HepG2 (cell line): ENCODE measurements at regions not wholly inside any gene's neighbourhood (a gene's known extent, or its start where the extent isn't known, plus 50 kb on each side); places are given as distances from the start of the nearest gene placed in this dataset.

Experiments used
- ATAC-seq: fragments of 200-7000 bp; cut with Tn5 transposase; 3 replicates; pipeline ENCODE4 v1.9.1; 2020; ENCODE audit warnings: mild to moderate bottlenecking, moderate library complexity
- BruUV-seq: library from RNA; stranded (reverse); fragments of 400-500 nt; replicated peaks from 2 replicates; lab custom pipeline; 2021; lab: Mats Ljungman, UMichigan
- CTCF ChIA-PET: fragments of 300-600 bp; formaldehyde crosslinking; extraction: SDS; loops from one replicate; lab custom pipeline; 2021; ENCODE audit warnings: low total read pairs, inconsistent platforms, low intra/inter-chr PET ratio; lab: Yijun Ruan, JAX
- POLR2A ChIA-PET: fragments of 350-600 bp; sonication (Branson Sonifier 250); formaldehyde crosslinking; loops from one replicate; lab custom pipeline; 2020; ENCODE audit warnings: antibody characterized with exemption, inconsistent platforms; lab: Yijun Ruan, JAX
- DNase-seq: peaks from one replicate; pipeline ENCODE4 v3.0.0-alpha.2; 2015; ENCODE audit warnings: low spot score
- FAIRE-seq: peaks from 3 replicates; lab custom pipeline; 2011; peaks lifted over from hg19 to GRCh38; lab: Jason Lieb, UNC
- H2AFZ ChIP-seq: one replicate; pipeline ENCODE4 v1.6.1; 2011; ENCODE audit warnings: low read length, inconsistent platforms
- H3K27ac ChIP-seq: fragments of 300-600 bp; 3 replicates; pipeline ENCODE4 v1.8.0; 2011; ENCODE audit warnings: mixed run types, mild to moderate bottlenecking, mixed read lengths, low read length, inconsistent platforms; ENCODE audit not compliant: insufficient read depth; ENCODE audit errors: extremely low read length
- H3K27me3 ChIP-seq, 2 experiments: fragments of 200-600 bp in 1 of 2; 2 replicates in 1 of 2; 3 replicates in 1 of 2; pipeline versions ENCODE4 v1.6.0 to v1.8.0; 2011; ENCODE audit warnings: low read length in 2 of 2, mild to moderate bottlenecking in 2 of 2, moderate library complexity in 2 of 2, inconsistent platforms in 1 of 2; ENCODE audit not compliant: insufficient read depth in 2 of 2, control insufficient read depth in 1 of 2
- H3K36me3 ChIP-seq, 2 experiments: fragments of 200-600 bp in 1 of 2; replicated peaks in 1 of 2; 2 replicates in 1 of 2; 3 replicates in 1 of 2; pipeline versions ENCODE4 v1.5.1 to v1.8.0; 2011; ENCODE audit warnings: low read length in 2 of 2, inconsistent platforms in 1 of 2; ENCODE audit not compliant: insufficient read depth in 2 of 2, control insufficient read depth in 1 of 2
- H3K4me1 ChIP-seq: 2 replicates; pipeline ENCODE4 v1.5.1; 2012; ENCODE audit warnings: low read length, inconsistent platforms; ENCODE audit not compliant: insufficient read depth
- H3K4me2 ChIP-seq: 2 replicates; pipeline ENCODE4 v1.6.0; 2011; ENCODE audit warnings: low read depth, low read length, inconsistent platforms
- H3K4me3 ChIP-seq, 3 experiments: fragments of 200-600 bp in 1 of 3; sonication (generic), shearing (Covaris generic) in 1 of 3; replicated peaks in 1 of 3; 2 replicates each; pipeline ENCODE4 v1.5.1; 2011 to 2016; ENCODE audit warnings: low read length in 3 of 3, inconsistent platforms in 2 of 3, low read depth in 2 of 3, mild to moderate bottlenecking in 2 of 3, control low read depth in 1 of 3, mixed read lengths in 1 of 3; ENCODE audit not compliant: insufficient read depth in 1 of 3
- H3K79me2 ChIP-seq: one replicate; pipeline ENCODE4 v1.6.1; 2011; ENCODE audit warnings: low read length, inconsistent platforms; ENCODE audit not compliant: insufficient read depth
- H3K9ac ChIP-seq: 2 replicates; pipeline ENCODE4 v1.6.0; 2011; ENCODE audit warnings: mild to moderate bottlenecking, low read depth, low read length, inconsistent platforms; ENCODE audit not compliant: insufficient read depth
- H3K9me3 ChIP-seq: 2 replicates; pipeline ENCODE4 v1.5.1; 2012; ENCODE audit warnings: mild to moderate bottlenecking, low read length
- H4K20me1 ChIP-seq: 2 replicates; pipeline ENCODE4 v1.6.0; 2011; ENCODE audit warnings: inconsistent platforms, mild to moderate bottlenecking, low read length, moderate library complexity; ENCODE audit not compliant: insufficient read depth
- FOXA3 ChIP-seq: IDR thresholded peaks from 2 replicates; pipeline ENCODE4 v1.6.1; 2016; ENCODE audit warnings: missing genetic modification reagents, missing compliant biosample characterization
- HHEX ChIP-seq: IDR thresholded peaks from 2 replicates; pipeline ENCODE4 v1.6.1; 2016; ENCODE audit warnings: control low read depth
- SMAD3 ChIP-seq: sonication (generic); formaldehyde crosslinking; IDR thresholded peaks from 2 replicates; pipeline ENCODE4 v1.4.0; 2020; ENCODE audit warnings: missing genetic modification reagents
- ZC3H13 ChIP-seq: sonication (generic); formaldehyde crosslinking; IDR thresholded peaks from 2 replicates; pipeline ENCODE4 v1.8.1; 2023; ENCODE audit warnings: mild to moderate bottlenecking, missing genetic modification reagents, moderate library complexity
- ZNF256 ChIP-seq: sonication (generic); formaldehyde crosslinking; conservative IDR thresholded peaks from 2 replicates; pipeline ENCODE4 v1.4.0; 2020; ENCODE audit warnings: missing genetic modification reagents
- ZNF552 ChIP-seq: sonication (generic); formaldehyde crosslinking; IDR thresholded peaks from 2 replicates; pipeline ENCODE4 v1.9.0; 2022; ENCODE audit warnings: missing genetic modification reagents, mild to moderate bottlenecking, borderline replicate concordance
- ZSCAN30 ChIP-seq: sonication (generic); formaldehyde crosslinking; IDR thresholded peaks from 2 replicates; pipeline ENCODE4 v1.5.0; 2020; ENCODE audit warnings: mild to moderate bottlenecking, missing genetic modification reagents
- in situ Hi-C: cut with HindIII; loops from 2 replicates; pipeline ENCODE4 v1.10.0; 2017; ENCODE audit warnings: low pct_unique_long_range_greater_than_20kb; ENCODE audit not compliant: extremely low pct_ligation_motif_present
- intact Hi-C: fragments of 100-400 bp; cut with micrococcal nuclease; formaldehyde crosslinking; loops from one replicate; pipeline ENCODE4 v1.10.0; 2022; ENCODE audit not compliant: unreplicated experiment
- TF ChIP-seq, protein P1 (sequence below), 2 experiments: sonication (generic) in 1 of 2; formaldehyde crosslinking in 1 of 2; IDR thresholded peaks; 2 replicates each; pipeline versions ENCODE4 v1.6.1 to v1.9.0; 2014 to 2022; ENCODE audit warnings: antibody characterized with exemption in 1 of 2, borderline replicate concordance in 1 of 2, inconsistent platforms in 1 of 2, low read depth in 1 of 2, missing genetic modification reagents in 1 of 2
- TF ChIP-seq, protein P2 (sequence below): sonication (generic); formaldehyde crosslinking; IDR thresholded peaks from 2 replicates; pipeline ENCODE4 v1.9.0; 2022; ENCODE audit warnings: missing genetic modification reagents, mild to moderate bottlenecking, borderline replicate concordance
- TF ChIP-seq, protein P3 (sequence below): sonication (generic); formaldehyde crosslinking; IDR thresholded peaks from 2 replicates; pipeline ENCODE4 v1.4.0; 2020; ENCODE audit warnings: missing genetic modification reagents, borderline replicate concordance
- TF ChIP-seq, protein P4 (sequence below): IDR thresholded peaks from 2 replicates; pipeline ENCODE4 v1.6.1; 2016; ENCODE audit warnings: missing biosample characterization, missing genetic modification reagents, low read depth

DNA sequence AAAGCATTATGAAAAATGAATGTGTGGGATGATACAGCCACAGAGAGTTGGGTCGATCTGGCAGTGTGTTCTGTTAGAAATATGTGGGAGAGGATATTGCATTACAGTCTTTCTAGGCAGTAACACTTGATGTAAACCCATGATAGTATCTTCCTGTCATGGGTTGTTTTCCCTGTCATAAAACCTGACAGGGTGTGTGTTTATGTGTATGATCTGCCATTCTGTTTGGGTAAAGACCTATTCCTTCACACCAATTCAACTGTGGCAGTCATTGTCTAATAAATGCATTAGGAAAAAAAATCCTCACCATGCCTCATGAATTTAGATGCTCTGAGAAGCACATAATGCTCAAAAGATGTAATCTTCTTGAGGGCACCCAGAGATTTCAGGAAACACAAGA, 501.7 kb downstream of the CDY2B start (continued):
- TF ChIP-seq ZSCAN30 (CRISPR knock-in tag): no peak

DNA sequence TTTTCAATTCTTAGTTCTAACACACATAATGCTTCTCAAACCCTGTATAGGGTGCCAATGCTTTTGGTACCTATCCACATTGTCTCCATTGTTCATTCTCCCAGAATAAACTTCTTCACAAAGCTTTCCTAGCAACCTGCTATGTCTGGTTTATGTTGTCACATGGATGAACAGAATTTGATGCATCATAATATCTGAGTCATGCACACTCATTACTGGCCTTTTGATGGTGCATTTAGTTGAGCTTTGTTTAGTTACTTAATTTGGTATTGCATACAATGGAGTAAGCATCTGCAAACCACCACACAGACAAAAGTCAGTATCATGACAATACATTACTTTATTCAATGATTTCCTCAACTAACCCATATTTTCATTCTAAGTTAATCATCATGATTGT, 511.6 kb downstream of the CDY2B start:
- no peak for ATAC-seq
- intact Hi-C loops: no loop called here
- TF ChIP-seq HHEX (no peak), ZNF552 (CRISPR knock-in tag) (no peak), FOXA3 (CRISPR knock-in tag) (no peak), SMAD3 (CRISPR knock-in tag) (no peak), ZNF256 (CRISPR knock-in tag) (no peak), ZC3H13 (CRISPR knock-in tag) (no peak)
- TF ChIP-seq, protein P1, sequence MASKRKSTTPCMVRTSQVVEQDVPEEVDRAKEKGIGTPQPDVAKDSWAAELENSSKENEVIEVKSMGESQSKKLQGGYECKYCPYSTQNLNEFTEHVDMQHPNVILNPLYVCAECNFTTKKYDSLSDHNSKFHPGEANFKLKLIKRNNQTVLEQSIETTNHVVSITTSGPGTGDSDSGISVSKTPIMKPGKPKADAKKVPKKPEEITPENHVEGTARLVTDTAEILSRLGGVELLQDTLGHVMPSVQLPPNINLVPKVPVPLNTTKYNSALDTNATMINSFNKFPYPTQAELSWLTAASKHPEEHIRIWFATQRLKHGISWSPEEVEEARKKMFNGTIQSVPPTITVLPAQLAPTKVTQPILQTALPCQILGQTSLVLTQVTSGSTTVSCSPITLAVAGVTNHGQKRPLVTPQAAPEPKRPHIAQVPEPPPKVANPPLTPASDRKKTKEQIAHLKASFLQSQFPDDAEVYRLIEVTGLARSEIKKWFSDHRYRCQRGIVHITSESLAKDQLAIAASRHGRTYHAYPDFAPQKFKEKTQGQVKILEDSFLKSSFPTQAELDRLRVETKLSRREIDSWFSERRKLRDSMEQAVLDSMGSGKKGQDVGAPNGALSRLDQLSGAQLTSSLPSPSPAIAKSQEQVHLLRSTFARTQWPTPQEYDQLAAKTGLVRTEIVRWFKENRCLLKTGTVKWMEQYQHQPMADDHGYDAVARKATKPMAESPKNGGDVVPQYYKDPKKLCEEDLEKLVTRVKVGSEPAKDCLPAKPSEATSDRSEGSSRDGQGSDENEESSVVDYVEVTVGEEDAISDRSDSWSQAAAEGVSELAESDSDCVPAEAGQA (IDR thresholded peaks at IDR 0.05; ENCODE audit: low read depth): no peak
- TF ChIP-seq, protein P1 (CRISPR knock-in tag; IDR thresholded peaks at IDR 0.05; ENCODE audit: borderline replicate concordance): no peak
- TF ChIP-seq, protein P2, sequence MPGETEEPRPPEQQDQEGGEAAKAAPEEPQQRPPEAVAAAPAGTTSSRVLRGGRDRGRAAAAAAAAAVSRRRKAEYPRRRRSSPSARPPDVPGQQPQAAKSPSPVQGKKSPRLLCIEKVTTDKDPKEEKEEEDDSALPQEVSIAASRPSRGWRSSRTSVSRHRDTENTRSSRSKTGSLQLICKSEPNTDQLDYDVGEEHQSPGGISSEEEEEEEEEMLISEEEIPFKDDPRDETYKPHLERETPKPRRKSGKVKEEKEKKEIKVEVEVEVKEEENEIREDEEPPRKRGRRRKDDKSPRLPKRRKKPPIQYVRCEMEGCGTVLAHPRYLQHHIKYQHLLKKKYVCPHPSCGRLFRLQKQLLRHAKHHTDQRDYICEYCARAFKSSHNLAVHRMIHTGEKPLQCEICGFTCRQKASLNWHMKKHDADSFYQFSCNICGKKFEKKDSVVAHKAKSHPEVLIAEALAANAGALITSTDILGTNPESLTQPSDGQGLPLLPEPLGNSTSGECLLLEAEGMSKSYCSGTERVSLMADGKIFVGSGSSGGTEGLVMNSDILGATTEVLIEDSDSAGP (CRISPR knock-in tag): no peak
- TF ChIP-seq, protein P3, sequence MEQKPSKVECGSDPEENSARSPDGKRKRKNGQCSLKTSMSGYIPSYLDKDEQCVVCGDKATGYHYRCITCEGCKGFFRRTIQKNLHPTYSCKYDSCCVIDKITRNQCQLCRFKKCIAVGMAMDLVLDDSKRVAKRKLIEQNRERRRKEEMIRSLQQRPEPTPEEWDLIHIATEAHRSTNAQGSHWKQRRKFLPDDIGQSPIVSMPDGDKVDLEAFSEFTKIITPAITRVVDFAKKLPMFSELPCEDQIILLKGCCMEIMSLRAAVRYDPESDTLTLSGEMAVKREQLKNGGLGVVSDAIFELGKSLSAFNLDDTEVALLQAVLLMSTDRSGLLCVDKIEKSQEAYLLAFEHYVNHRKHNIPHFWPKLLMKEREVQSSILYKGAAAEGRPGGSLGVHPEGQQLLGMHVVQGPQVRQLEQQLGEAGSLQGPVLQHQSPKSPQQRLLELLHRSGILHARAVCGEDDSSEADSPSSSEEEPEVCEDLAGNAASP (CRISPR knock-in tag): no peak
- TF ChIP-seq, protein P4, sequence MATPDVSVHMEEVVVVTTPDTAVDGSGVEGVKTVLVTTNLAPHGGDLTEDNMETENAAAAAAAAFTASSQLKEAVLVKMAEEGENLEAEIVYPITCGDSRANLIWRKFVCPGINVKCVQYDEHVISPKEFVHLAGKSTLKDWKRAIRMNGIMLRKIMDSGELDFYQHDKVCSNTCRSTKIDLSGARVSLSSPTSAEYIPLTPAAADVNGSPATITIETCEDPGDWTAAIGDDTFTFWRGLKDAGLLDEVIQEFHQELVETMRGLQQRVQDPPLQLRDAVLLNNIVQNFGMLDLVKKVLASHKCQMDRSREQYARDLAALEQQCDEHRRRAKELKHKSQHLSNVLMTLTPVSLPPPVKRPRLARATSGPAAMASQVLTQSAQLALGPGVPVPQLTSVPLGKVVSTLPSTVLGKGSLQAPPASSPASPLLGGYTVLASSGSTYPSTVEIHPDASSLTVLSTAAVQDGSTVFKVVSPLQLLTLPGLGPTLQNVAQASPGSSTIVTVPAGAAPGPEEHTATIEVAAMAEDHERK (CRISPR knock-in tag): no peak

More for the DNA sequence above, 511.6 kb downstream of the CDY2B start:
- no peak overlapping the region for H3K9ac ChIP-seq
- CTCF ChIA-PET: no interaction called here
- no peak for FAIRE-seq
- BruUV-seq: no TSS peak
- H4K20me1 ChIP-seq: no peaks in the 10 kb centered on the region
- POLR2A ChIA-PET: no interaction called here
- in situ Hi-C loops: no loop called here
- H3K27me3 ChIP-seq: no peaks in the 10 kb centered on the region
- H3K79me2 ChIP-seq: no peaks in the 10 kb centered on the region
- H2AFZ ChIP-seq: no peak overlapping the region
- no peak overlapping the region for H3K4me2 ChIP-seq
- peaks cover 34% of the 10 kb centered on the region for H3K9me3 ChIP-seq
- no peak for DNase-seq
- H3K4me1 ChIP-seq: no peaks in the 10 kb centered on the region
- H3K27ac ChIP-seq: no peak overlapping the region
- H3K36me3 ChIP-seq: no peaks in the 10 kb centered on the region
- H3K4me3 ChIP-seq: no peak overlapping the region
